PC-3 (cell line): ENCODE measurements at regions not wholly inside any gene's neighbourhood (a gene's known extent, or its start where the extent isn't known, plus 50 kb on each side); places are given as distances from the start of the nearest gene placed in this dataset.
"Not testable (repeated sequence)": the region's sequence is repeated elsewhere in the genome, so short reads cannot be mapped to it uniquely, and the experiment has no call there.

Source experiments
- ATAC-seq: fragments of 200-7000 bp; cut with Tn5 transposase; 2 replicates; pipeline ENCODE4 v1.9.1; 2020; ENCODE audit warnings: mild to moderate bottlenecking, moderate library complexity
- BruUV-seq: library from RNA; stranded (reverse); fragments of 400-500 nt; replicated peaks from 2 replicates; lab custom pipeline; 2021; lab: Mats Ljungman, UMichigan
- CTCF ChIA-PET: fragments of 300-600 bp; sonication (Branson Sonifier 250); formaldehyde crosslinking; loops from one replicate; lab custom pipeline; 2022; ENCODE audit warnings: antibody characterized with exemption; lab: Charles Lee
- POLR2A ChIA-PET: fragments of 300-600 bp; sonication (Branson Sonifier 250); formaldehyde crosslinking; loops from one replicate; lab custom pipeline; 2022; ENCODE audit warnings: antibody characterized with exemption; ENCODE audit not compliant: unreplicated experiment; lab: Charles Lee
- DNase-seq: peaks from one replicate; pipeline ENCODE4 v3.0.0-alpha.2; 2015
- H2AFZ ChIP-seq: fragments of 300-600 bp; sonication (generic); 2 replicates; pipeline ENCODE4 v1.6.0; 2016; ENCODE audit warnings: antibody characterized with exemption, low read length
- H3F3A ChIP-seq: fragments of 300-600 bp; sonication (generic); one replicate; pipeline ENCODE4 v1.6.0; 2017; ENCODE audit warnings: antibody characterized with exemption, low read length, control low read depth, mild to moderate bottlenecking; ENCODE audit not compliant: unreplicated experiment
- H3K27ac ChIP-seq: fragments of 300-600 bp; sonication (generic); 2 replicates; pipeline ENCODE4 v1.5.1; 2016; ENCODE audit warnings: mild to moderate bottlenecking, low read length
- H3K27me3 ChIP-seq: fragments of 300-600 bp; sonication (generic); 2 replicates; pipeline ENCODE4 v1.6.1; 2016; ENCODE audit warnings: low read length, mixed read lengths
- H3K36me3 ChIP-seq: fragments of 300-600 bp; sonication (generic); 2 replicates; pipeline ENCODE4 v1.6.1; 2016; ENCODE audit warnings: low read depth, mixed run types, low read length, mixed read lengths
- H3K4me1 ChIP-seq: fragments of 300-600 bp; sonication (generic); 2 replicates; pipeline ENCODE4 v1.5.1; 2016; ENCODE audit warnings: low read length; ENCODE audit not compliant: insufficient read depth
- H3K4me2 ChIP-seq: fragments of 300-600 bp; sonication (generic); 2 replicates; pipeline ENCODE4 v1.6.0; 2016; ENCODE audit warnings: low read length
- H3K4me3 ChIP-seq: fragments of 300-600 bp; sonication (generic); 2 replicates; pipeline ENCODE4 v1.5.1; 2016; ENCODE audit warnings: mild to moderate bottlenecking, low read length, mixed read lengths
- H3K79me2 ChIP-seq: fragments of 300-600 bp; sonication (generic); 2 replicates; pipeline ENCODE4 v1.6.1; 2017; ENCODE audit warnings: low read length, mixed read lengths
- H3K9ac ChIP-seq: fragments of 300-600 bp; sonication (generic); 2 replicates; pipeline ENCODE4 v1.6.0; 2016; ENCODE audit warnings: mild to moderate bottlenecking, low read length
- H3K9me2 ChIP-seq: fragments of 300-600 bp; sonication (generic); replicated peaks from 2 replicates; pipeline ENCODE4 v1.6.1; 2016; ENCODE audit warnings: mixed run types, low read length, mixed read lengths
- H3K9me3 ChIP-seq: fragments of 300-600 bp; sonication (generic); 2 replicates; pipeline ENCODE4 v1.6.1; 2016; ENCODE audit warnings: low read length, mixed read lengths
- H4K20me1 ChIP-seq: fragments of 300-600 bp; sonication (generic); 2 replicates; pipeline ENCODE4 v1.6.1; 2016; ENCODE audit warnings: low read length, mixed read lengths
- intact Hi-C: fragments of 100-400 bp; cut with micrococcal nuclease; formaldehyde crosslinking; loops from 2 replicates; pipeline ENCODE4 v1.9.0; 2023
- TF ChIP-seq, protein P1 (sequence below): fragments of 300-600 bp; sonication (generic); conservative IDR thresholded peaks from 2 replicates; pipeline ENCODE4 v1.5.1; 2017; ENCODE audit warnings: antibody characterized with exemption, low read depth, mild to moderate bottlenecking, low read length

DNA sequence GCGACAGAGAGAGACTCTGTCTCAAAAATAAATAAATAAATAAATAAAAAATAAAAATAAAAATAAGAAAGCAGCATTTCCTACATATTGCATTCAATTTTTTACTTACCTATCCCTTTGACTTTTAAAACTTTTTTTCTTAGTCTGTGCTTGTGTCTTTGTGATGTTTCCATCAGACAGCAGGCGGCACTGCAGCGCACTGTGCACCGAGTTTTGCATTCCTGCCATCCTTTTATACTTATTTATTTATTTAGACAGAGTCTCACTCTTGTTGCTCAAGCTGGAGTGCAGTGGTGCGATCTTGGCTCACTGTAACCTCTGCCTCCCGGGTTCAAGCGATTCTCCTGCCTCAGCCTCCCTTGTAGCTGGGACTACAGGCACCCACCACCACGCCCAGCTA, 203.9 kb downstream of the SPATA31A1 start:
- intact Hi-C loops, POLR2A ChIA-PET: not testable (repeated sequence)

DNA sequence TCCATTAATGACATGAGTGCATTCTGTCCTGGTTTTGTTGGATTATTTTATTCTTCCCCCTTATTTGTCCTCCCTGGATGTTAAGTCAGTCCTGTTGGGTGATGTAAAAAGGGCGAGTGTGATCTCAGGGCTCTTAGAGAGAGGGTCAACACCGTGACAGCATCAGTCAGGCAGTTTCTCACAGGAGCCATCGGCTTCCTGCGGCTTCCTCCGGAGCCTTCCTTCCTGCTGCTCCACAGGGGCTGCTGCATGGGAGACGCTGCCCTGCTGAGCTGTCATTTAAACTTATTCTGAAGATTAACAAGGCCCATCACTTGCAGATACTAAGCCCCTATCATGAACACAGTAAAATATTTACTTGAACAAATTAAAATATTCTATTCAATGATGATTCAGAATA, 211.3 kb downstream of the SPATA31A1 start:
- H3K9ac ChIP-seq, H3K36me3 ChIP-seq, H3F3A ChIP-seq, DNase-seq, H3K9me3 ChIP-seq, POLR2A ChIA-PET, ATAC-seq, H3K4me2 ChIP-seq, H3K27ac ChIP-seq, H3K79me2 ChIP-seq, H3K9me2 ChIP-seq, intact Hi-C loops, H3K27me3 ChIP-seq, H4K20me1 ChIP-seq, CTCF ChIA-PET, H3K4me3 ChIP-seq, H3K4me1 ChIP-seq, H2AFZ ChIP-seq, BruUV-seq: not testable (repeated sequence)

More for the DNA sequence above, 203.9 kb downstream of the SPATA31A1 start:
- H3K9me2 ChIP-seq, H4K20me1 ChIP-seq, DNase-seq, H3K79me2 ChIP-seq, CTCF ChIA-PET, H3K4me1 ChIP-seq, BruUV-seq, H3K36me3 ChIP-seq, H3K27me3 ChIP-seq, H3K9me3 ChIP-seq, H3F3A ChIP-seq, H3K9ac ChIP-seq, H3K27ac ChIP-seq, H2AFZ ChIP-seq, H3K4me3 ChIP-seq, H3K4me2 ChIP-seq: not testable (repeated sequence)
- TF ChIP-seq, protein P1, sequence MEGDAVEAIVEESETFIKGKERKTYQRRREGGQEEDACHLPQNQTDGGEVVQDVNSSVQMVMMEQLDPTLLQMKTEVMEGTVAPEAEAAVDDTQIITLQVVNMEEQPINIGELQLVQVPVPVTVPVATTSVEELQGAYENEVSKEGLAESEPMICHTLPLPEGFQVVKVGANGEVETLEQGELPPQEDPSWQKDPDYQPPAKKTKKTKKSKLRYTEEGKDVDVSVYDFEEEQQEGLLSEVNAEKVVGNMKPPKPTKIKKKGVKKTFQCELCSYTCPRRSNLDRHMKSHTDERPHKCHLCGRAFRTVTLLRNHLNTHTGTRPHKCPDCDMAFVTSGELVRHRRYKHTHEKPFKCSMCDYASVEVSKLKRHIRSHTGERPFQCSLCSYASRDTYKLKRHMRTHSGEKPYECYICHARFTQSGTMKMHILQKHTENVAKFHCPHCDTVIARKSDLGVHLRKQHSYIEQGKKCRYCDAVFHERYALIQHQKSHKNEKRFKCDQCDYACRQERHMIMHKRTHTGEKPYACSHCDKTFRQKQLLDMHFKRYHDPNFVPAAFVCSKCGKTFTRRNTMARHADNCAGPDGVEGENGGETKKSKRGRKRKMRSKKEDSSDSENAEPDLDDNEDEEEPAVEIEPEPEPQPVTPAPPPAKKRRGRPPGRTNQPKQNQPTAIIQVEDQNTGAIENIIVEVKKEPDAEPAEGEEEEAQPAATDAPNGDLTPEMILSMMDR = peak; percentile 17; the same call in 1 of the 2 replicates
- peak; percentile 79 for ATAC-seq

DNA sequence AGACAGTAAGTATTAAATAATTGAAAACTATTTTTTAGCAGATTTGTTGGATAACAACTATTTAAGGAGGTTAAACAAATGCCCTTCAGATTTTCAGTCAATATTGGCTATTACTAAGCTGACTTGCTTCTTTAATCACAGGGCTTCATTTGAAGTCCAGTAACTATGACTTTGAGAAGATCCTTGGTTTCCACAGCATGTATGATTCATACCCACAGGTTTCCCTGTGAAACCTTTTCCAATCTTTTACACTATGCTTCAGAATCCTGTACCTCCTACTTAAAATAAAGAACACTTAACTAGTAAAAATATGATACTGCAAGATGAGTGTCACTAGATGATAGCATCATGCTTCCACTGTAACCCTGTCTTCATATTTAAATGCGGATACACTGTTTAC, 211.9 kb downstream of the SPATA31A1 start:
- H2AFZ ChIP-seq, H3K9me3 ChIP-seq, H3K79me2 ChIP-seq, intact Hi-C loops, H3K27me3 ChIP-seq, H3K9me2 ChIP-seq, H3K9ac ChIP-seq, H3K4me3 ChIP-seq, DNase-seq, H3K36me3 ChIP-seq, BruUV-seq, POLR2A ChIA-PET, H3K4me2 ChIP-seq, H3K27ac ChIP-seq, H4K20me1 ChIP-seq, CTCF ChIA-PET, H3F3A ChIP-seq, H3K4me1 ChIP-seq: not testable (repeated sequence)
- ATAC-seq = peak; percentile 54

DNA sequence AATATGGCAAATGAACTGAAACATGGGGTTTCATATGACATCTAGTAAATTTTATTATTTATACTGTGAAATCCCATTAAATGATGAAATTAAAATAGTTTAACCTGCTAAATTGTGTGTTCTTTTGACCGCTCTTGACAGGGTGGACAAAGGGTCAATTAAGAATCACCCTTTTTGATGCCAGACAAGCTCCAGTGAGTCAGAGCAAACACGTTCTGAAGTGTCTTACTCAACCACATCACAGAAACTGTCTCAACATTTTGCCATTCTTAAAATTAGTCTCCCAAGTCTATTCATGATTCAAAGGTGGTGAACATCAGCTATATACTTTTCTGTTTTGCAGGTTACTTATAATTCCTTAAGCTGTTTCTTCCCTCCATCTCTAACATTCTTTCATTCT, 213.4 kb downstream of the SPATA31A1 start:
- H3K27ac ChIP-seq = not testable (repeated sequence)

DNA sequence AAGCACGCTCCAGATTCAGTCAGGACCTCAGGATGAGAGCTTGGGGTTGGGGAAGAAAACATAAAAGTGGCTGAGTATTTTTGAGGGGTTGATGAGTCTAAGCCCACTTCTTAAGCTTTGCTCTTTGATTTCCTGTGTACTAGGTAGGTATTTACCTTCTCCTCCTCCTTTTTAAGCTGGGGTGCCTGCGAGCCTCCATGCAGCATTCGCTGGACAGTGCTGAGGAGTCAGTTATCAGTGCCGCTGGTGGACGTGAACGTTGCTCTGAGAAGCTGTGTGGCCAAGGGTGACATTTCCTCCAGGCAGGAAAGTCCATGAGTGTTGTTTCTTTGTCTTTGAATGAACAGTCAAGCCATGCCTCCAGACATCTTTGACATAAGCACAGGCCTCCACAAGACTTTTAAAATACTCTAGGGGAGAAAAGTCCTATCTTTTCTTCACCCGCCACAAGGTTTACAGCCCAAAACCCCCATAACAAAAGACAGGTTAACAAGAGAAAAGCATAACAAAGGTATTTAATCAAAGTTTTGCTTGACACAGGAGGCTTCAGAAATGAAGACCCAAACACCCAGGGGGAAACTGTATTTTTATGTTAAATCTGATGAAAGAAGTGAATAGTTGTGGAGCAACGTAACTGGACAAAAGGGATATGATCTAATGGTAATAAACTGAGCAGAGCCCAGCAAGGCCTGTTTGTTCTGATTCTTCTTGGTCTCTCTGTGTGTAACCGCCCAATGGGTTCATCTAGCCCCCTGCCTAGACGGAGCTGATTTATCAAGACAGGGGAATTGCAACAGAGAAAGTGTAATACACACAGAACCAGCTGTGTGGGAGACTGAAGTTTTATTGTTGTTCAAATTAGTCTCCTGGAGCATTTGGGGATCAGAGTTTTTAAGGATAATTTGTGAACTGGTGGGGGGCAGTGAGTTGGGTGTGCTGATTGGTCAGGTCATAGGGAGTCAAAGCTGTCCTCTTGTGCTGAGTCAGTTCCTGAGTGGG, 217.9 kb downstream of the SPATA31A1 start:
- BruUV-seq, H3K9me2 ChIP-seq, H3K79me2 ChIP-seq, H3F3A ChIP-seq, H3K4me3 ChIP-seq, DNase-seq, intact Hi-C loops, H3K4me1 ChIP-seq, H3K4me2 ChIP-seq, CTCF ChIA-PET, ATAC-seq, H3K9me3 ChIP-seq, H3K36me3 ChIP-seq, POLR2A ChIA-PET, H3K27me3 ChIP-seq, H2AFZ ChIP-seq, H3K9ac ChIP-seq, H3K27ac ChIP-seq, H4K20me1 ChIP-seq: not testable (repeated sequence)

More for the DNA sequence above, 213.4 kb downstream of the SPATA31A1 start:
- peak; percentile 77 for ATAC-seq
- CTCF ChIA-PET, H3F3A ChIP-seq, H4K20me1 ChIP-seq, H3K79me2 ChIP-seq, DNase-seq, H3K27me3 ChIP-seq, H3K4me1 ChIP-seq, H3K9me3 ChIP-seq, H2AFZ ChIP-seq, H3K9me2 ChIP-seq, H3K4me3 ChIP-seq, intact Hi-C loops, BruUV-seq, POLR2A ChIA-PET, H3K36me3 ChIP-seq, H3K9ac ChIP-seq, H3K4me2 ChIP-seq: not testable (repeated sequence)

DNA sequence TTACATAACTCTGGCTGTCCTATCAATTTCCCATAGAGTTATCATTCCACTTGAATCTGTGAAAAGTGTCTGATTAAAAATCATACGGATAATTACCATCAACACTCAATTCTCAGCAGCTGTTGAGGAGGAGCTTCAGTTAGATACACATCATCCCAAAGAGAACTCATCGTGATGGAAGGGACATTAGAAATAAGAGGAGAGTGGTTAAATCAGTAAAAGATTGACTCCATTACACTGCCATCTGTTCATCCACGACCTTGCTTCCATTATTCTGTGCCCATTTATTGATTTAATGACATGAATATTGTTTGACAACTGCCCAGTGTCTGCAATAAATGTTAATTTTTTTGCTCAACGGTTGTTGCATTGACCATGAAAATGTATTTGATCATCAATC, 223.5 kb downstream of the SPATA31A1 start:
- H3K27ac ChIP-seq, H3K9me3 ChIP-seq, intact Hi-C loops, H3K9me2 ChIP-seq, H2AFZ ChIP-seq, H3K4me3 ChIP-seq, BruUV-seq, H3K27me3 ChIP-seq, POLR2A ChIA-PET, H3F3A ChIP-seq, H3K4me2 ChIP-seq, CTCF ChIA-PET, DNase-seq, ATAC-seq, H3K36me3 ChIP-seq, H3K79me2 ChIP-seq, H4K20me1 ChIP-seq, H3K9ac ChIP-seq: not testable (repeated sequence)
- H3K4me1 ChIP-seq = peaks cover 10% of the 10 kb centered on the region
